ENCODE measurements at regions not wholly inside any gene's neighbourhood (a gene's known extent, or its start where the extent isn't known, plus 50 kb on each side); places are given as distances from the start of the nearest gene placed in this dataset.
A peak's percentile ranks its signal among the peaks of the same experiment; 100 is the strongest.

DNA sequence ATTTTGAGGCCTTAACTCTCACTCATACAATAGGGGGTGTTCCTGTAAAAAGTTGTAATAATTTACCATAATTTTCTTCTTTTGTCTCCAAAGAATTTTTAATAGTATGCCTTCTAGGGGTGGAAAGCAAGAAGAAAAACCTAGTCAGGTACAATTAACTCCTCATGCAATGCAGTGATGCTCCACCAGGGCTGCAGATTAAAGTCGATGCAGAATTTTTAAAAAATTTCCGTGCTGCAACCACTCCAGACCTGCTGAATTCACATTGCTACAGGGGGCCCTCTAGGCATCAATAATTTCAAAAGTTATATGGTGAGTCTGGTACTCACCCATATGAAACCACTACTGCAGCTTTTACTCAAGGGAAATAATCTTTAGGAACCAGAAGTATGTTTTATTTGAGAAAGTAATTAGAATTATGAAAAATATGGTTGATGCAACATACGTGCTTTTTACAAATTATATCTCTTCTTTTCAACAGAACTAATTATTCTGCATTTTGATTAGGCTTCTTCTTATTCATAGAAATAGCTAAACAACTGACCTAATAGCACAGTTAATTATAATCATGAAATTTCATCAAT, 353.2 kb downstream of the BCAT1 start:
- Histone ChIP-seq H3K4me1 (ENCODE audit: control insufficient read depth in 2 of 2, insufficient read depth in 1 of 2, low read depth in 1 of 2, low read length in 2 of 2) (no peaks in the 10 kb centered on the region), H3K9ac (ENCODE audit: low read depth, low read length, poor library complexity) (no peak overlapping the region), H2BK5ac (ENCODE audit: low read length) (no peak overlapping the region), H3K36me3 (replicated peaks in 1 of 2; ENCODE audit: control insufficient read depth in 2 of 2, insufficient read depth in 2 of 2, low read length in 2 of 2) (no peaks in the 10 kb centered on the region), H2AFZ (ENCODE audit: low read length) (no peak overlapping the region), H3K4me2 (ENCODE audit: insufficient read depth, low read length, poor library complexity, severe bottlenecking) (no peak overlapping the region), H3K4ac (ENCODE audit: low read length) (no peak overlapping the region), H4K8ac (ENCODE audit: low read depth, low read length) (no peak overlapping the region), H3K79me1 (ENCODE audit: low read depth, low read length) (no peaks in the 10 kb centered on the region), H4K91ac (ENCODE audit: low read depth, low read length, poor library complexity) (no peak overlapping the region), H3K9me3 (replicated peaks in 1 of 2; ENCODE audit: control insufficient read depth in 2 of 2, insufficient read depth in 1 of 2, low read depth in 1 of 2, low read length in 2 of 2) (no peaks in the 10 kb centered on the region), H3K4me3 (ENCODE audit: low read length in 2 of 2) (no peak overlapping the region), H2AK5ac (ENCODE audit: low read depth, low read length) (no peak overlapping the region), H2BK15ac (ENCODE audit: low read length) (no peak overlapping the region), H3K27me3 (ENCODE audit: control insufficient read depth in 3 of 3, insufficient read depth in 3 of 3, low read depth in 1 of 3, low read length in 3 of 3) (no peaks in the 10 kb centered on the region), H3K27ac (replicated peaks; ENCODE audit: low read length) (no peak overlapping the region), H3K18ac (ENCODE audit: low read length) (no peak overlapping the region), H3K14ac (ENCODE audit: low read length) (no peak overlapping the region), H2BK120ac (ENCODE audit: low read depth, low read length) (no peak overlapping the region), H2BK12ac (ENCODE audit: low read length) (no peak overlapping the region), H3K23ac (ENCODE audit: low read depth, low read length, poor library complexity) (no peak overlapping the region)
- no CpG with 5 or more reads among the region's 3 CpGs for WGBS, 2 donors (ENCODE audit: extremely low coverage in 2 of 2, insufficient read length in 2 of 2, insufficient replicate concordance in 1 of 2)
- no peak for DNase-seq (ENCODE audit: low spot score)

DNA sequence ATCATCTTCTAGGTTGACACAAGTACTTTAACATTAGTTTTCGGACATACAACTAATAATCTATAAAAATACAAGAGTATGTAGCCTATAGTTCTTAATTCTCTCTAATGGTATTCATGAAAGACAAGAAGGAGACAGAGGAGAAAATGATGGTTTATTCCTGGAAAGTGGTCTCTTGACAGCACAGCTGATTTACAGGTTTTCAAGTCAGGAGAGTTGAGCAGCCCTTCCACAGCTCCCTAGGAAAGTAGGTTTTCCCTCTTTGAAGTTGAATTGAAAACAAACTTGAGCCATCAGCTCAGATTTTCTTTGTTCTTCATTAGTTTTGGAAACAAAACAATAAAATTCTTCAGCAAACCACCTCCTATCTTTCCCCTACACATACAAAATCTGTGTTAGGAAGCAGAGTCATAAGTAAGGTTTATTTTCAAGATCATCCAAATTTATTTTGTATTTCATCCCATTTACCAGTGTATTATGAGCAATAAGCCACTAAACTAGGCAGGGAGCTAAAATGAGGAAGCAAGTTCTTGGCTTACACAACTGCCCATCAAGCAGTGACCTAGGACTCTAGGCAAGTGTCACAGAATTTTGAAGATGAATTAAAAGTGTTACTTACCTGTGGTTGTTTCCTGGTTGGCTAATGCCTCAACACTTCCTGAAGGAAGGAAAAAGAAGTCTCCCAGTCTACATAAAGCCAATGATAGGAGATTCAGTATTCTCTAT, 357.0 kb downstream of the BCAT1 start:
- H3K14ac ChIP-seq (ENCODE audit: low read length), result no peak overlapping the region
- no peaks in the 10 kb centered on the region for H3K79me1 ChIP-seq (ENCODE audit: low read depth, low read length)
- H3K4me2 ChIP-seq (ENCODE audit: insufficient read depth, low read length, poor library complexity, severe bottlenecking), result no peak overlapping the region
- H2BK5ac ChIP-seq (ENCODE audit: low read length), result no peak overlapping the region
- H2BK120ac ChIP-seq (ENCODE audit: low read depth, low read length), result no peak overlapping the region
- no peak overlapping the region for H4K91ac ChIP-seq (ENCODE audit: low read depth, low read length, poor library complexity)
- no peak overlapping the region for H3K23ac ChIP-seq (ENCODE audit: low read depth, low read length, poor library complexity)
- no CpG with 5 or more reads among the region's 1 CpG for WGBS, 2 donors (ENCODE audit: extremely low coverage in 2 of 2, insufficient read length in 2 of 2, insufficient replicate concordance in 1 of 2)
- no peak overlapping the region for H3K18ac ChIP-seq (ENCODE audit: low read length)
- H3K27me3 ChIP-seq (ENCODE audit: control insufficient read depth in 3 of 3, insufficient read depth in 3 of 3, low read depth in 1 of 3, low read length in 3 of 3), result no peaks in the 10 kb centered on the region
- H3K9me3 ChIP-seq (replicated peaks in 1 of 2; ENCODE audit: control insufficient read depth in 2 of 2, insufficient read depth in 1 of 2, low read depth in 1 of 2, low read length in 2 of 2), result no peaks in the 10 kb centered on the region
- no peaks in the 10 kb centered on the region for H3K4me1 ChIP-seq (ENCODE audit: control insufficient read depth in 2 of 2, insufficient read depth in 1 of 2, low read depth in 1 of 2, low read length in 2 of 2)
- no peak overlapping the region for H2BK15ac ChIP-seq (ENCODE audit: low read length)
- no peaks in the 10 kb centered on the region for H3K36me3 ChIP-seq (replicated peaks in 1 of 2; ENCODE audit: control insufficient read depth in 2 of 2, insufficient read depth in 2 of 2, low read length in 2 of 2)
- H3K4ac ChIP-seq (ENCODE audit: low read length), result no peak overlapping the region
- no peak overlapping the region for H4K8ac ChIP-seq (ENCODE audit: low read depth, low read length)
- no peak overlapping the region for H3K9ac ChIP-seq (ENCODE audit: low read depth, low read length, poor library complexity)
- H3K27ac ChIP-seq (replicated peaks; ENCODE audit: low read length), result no peak overlapping the region
- DNase-seq (ENCODE audit: low spot score), result no peak
- H2AFZ ChIP-seq (ENCODE audit: low read length), result peak overlapping the region; percentile 42
- H2AK5ac ChIP-seq (ENCODE audit: low read depth, low read length), result no peak overlapping the region
- no peak overlapping the region for H2BK12ac ChIP-seq (ENCODE audit: low read length)
- no peak overlapping the region for H3K4me3 ChIP-seq (ENCODE audit: low read length in 2 of 2)

DNA sequence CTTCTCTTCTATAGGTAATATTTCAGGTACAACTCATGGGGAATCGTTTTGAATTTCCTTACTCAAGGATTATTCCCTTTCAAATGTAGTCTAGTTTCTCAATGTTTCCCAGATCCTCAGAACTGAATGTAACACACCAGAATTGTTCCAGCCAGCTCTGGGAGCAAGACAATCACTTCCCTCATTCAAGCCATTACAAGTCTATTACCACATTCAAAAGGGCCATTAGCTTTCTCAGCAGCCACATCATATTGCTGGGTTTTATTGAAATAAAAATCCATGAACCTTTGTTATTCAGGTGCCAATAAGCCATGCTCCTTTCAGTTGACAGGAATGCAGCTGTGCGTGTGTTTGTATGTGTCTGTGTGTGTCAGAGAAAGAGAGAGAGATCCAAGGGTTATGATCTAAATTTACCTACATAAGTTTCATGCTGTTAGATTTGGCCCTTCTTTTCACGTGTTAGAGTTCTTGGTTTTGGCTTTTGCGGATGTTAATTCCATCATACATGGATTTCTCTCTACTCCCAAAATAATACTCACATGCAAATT, 357.7 kb downstream of the BCAT1 start:
- Histone ChIP-seq H3K27ac (replicated peaks; ENCODE audit: low read length) (no peak overlapping the region), H3K9me3 (replicated peaks in 1 of 2; ENCODE audit: control insufficient read depth in 2 of 2, insufficient read depth in 1 of 2, low read depth in 1 of 2, low read length in 2 of 2) (peaks cover 0 to 5% of the 10 kb centered on the region in 2 donors), H4K91ac (ENCODE audit: low read depth, low read length, poor library complexity) (no peak overlapping the region), H3K9ac (ENCODE audit: low read depth, low read length, poor library complexity) (no peak overlapping the region), H2BK5ac (ENCODE audit: low read length) (no peak overlapping the region), H2BK15ac (ENCODE audit: low read length) (no peak overlapping the region), H3K4ac (ENCODE audit: low read length) (no peak overlapping the region), H3K18ac (ENCODE audit: low read length) (no peak overlapping the region), H3K36me3 (replicated peaks in 1 of 2; ENCODE audit: control insufficient read depth in 2 of 2, insufficient read depth in 2 of 2, low read length in 2 of 2) (no peaks in the 10 kb centered on the region), H2AK5ac (ENCODE audit: low read depth, low read length) (no peak overlapping the region), H3K4me1 (ENCODE audit: control insufficient read depth in 2 of 2, insufficient read depth in 1 of 2, low read depth in 1 of 2, low read length in 2 of 2) (no peaks in the 10 kb centered on the region), H4K8ac (ENCODE audit: low read depth, low read length) (no peak overlapping the region), H3K23ac (ENCODE audit: low read depth, low read length, poor library complexity) (no peak overlapping the region), H2BK120ac (ENCODE audit: low read depth, low read length) (no peak overlapping the region), H2AFZ (ENCODE audit: low read length) (peak overlapping the region; percentile 57), H3K14ac (ENCODE audit: low read length) (no peak overlapping the region), H3K27me3 (ENCODE audit: control insufficient read depth in 3 of 3, insufficient read depth in 3 of 3, low read depth in 1 of 3, low read length in 3 of 3) (no peaks in the 10 kb centered on the region), H3K79me1 (ENCODE audit: low read depth, low read length) (no peaks in the 10 kb centered on the region), H2BK12ac (ENCODE audit: low read length) (no peak overlapping the region), H3K4me2 (ENCODE audit: insufficient read depth, low read length, poor library complexity, severe bottlenecking) (no peak overlapping the region), H3K4me3 (ENCODE audit: low read length in 2 of 2) (no peak overlapping the region)
- no peak for DNase-seq (ENCODE audit: low spot score)
- WGBS, 2 donors (ENCODE audit: extremely low coverage in 2 of 2, insufficient read length in 2 of 2, insufficient replicate concordance in 1 of 2), result no CpG with 5 or more reads among the region's 4 CpGs

DNA sequence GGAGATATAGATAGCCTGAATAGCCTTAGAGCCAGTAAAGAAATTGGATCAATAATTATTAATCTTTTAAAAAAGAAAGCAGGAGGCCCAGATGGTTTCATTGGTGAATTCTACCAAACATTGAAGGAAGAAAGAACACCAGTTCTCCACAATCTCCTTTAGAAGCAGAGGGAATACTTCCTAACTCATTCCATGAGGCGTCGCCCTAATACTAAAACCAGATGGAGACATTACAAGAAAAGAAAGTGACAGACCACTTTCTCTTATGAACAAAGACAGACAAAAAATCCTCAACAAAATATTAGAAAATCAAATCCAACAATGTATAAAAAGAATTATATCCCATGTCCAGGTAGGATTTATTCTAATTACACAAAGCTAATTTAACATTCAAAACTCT, 362.6 kb downstream of the BCAT1 start:
- Histone ChIP-seq H3K18ac (ENCODE audit: low read length) (no peak overlapping the region), H2BK15ac (ENCODE audit: low read length) (no peak overlapping the region), H3K23ac (ENCODE audit: low read depth, low read length, poor library complexity) (no peak overlapping the region), H3K4me1 (ENCODE audit: control insufficient read depth in 2 of 2, insufficient read depth in 1 of 2, low read depth in 1 of 2, low read length in 2 of 2) (no peaks in the 10 kb centered on the region), H3K14ac (ENCODE audit: low read length) (no peak overlapping the region), H3K4me3 (ENCODE audit: low read length in 2 of 2) (no peak overlapping the region), H3K79me1 (ENCODE audit: low read depth, low read length) (no peaks in the 10 kb centered on the region), H3K4ac (ENCODE audit: low read length) (no peak overlapping the region), H2AFZ (ENCODE audit: low read length) (no peak overlapping the region), H3K4me2 (ENCODE audit: insufficient read depth, low read length, poor library complexity, severe bottlenecking) (no peak overlapping the region), H2BK12ac (ENCODE audit: low read length) (no peak overlapping the region), H3K27me3 (ENCODE audit: control insufficient read depth in 3 of 3, insufficient read depth in 3 of 3, low read depth in 1 of 3, low read length in 3 of 3) (no peaks in the 10 kb centered on the region), H2AK5ac (ENCODE audit: low read depth, low read length) (no peak overlapping the region), H4K8ac (ENCODE audit: low read depth, low read length) (no peak overlapping the region), H3K36me3 (replicated peaks in 1 of 2; ENCODE audit: control insufficient read depth in 2 of 2, insufficient read depth in 2 of 2, low read length in 2 of 2) (no peaks in the 10 kb centered on the region), H3K27ac (replicated peaks; ENCODE audit: low read length) (no peak overlapping the region), H4K91ac (ENCODE audit: low read depth, low read length, poor library complexity) (no peak overlapping the region), H2BK120ac (ENCODE audit: low read depth, low read length) (no peak overlapping the region), H3K9ac (ENCODE audit: low read depth, low read length, poor library complexity) (no peak overlapping the region), H3K9me3 (replicated peaks in 1 of 2; ENCODE audit: control insufficient read depth in 2 of 2, insufficient read depth in 1 of 2, low read depth in 1 of 2, low read length in 2 of 2) (peaks cover 0 to 13% of the 10 kb centered on the region in 2 donors), H2BK5ac (ENCODE audit: low read length) (no peak overlapping the region)
- no CpG with 5 or more reads among the region's 2 CpGs for WGBS, 2 donors (ENCODE audit: extremely low coverage in 2 of 2, insufficient read length in 2 of 2, insufficient replicate concordance in 1 of 2)
- no peak for DNase-seq (ENCODE audit: low spot score)
